HG03565 (cell line): ENCODE measurements at regions not wholly inside any gene's neighbourhood (a gene's known extent, or its start where the extent isn't known, plus 50 kb on each side); places are given as distances from the start of the nearest gene placed in this dataset.

Experiments
- ATAC-seq: cut with Tn5 transposase; IDR thresholded peaks from one replicate; pipeline ENCODE4 v1.9.1; 2021; ENCODE audit warnings: mild to moderate bottlenecking, moderate library complexity; ENCODE audit not compliant: unreplicated experiment

DNA sequence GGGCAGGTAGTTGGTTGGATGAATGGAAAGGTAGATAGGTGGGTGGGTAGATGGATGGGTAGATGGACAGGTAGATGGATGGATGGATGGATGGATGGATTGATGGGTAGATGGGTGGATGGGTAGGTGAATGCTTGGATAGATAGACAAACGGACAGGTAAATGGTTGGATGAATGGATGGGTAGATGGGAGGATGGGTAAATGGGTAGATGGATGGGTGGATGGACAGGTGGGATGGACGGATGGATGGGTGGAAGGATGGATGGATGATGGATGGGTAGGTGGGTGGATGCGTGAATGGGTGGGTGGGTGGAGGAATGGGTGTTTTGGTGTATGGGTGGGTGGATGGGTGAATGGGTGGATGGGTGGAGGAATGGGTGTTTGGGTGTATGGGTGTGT lies 50.1 kb upstream of the ASAP2 start:
- ATAC-seq: no peak

GRCh38 chr2:9154061-9154460 lies 52.6 kb upstream of the ASAP2 start:
- no peak for ATAC-seq

- no peak for ATAC-seq
Observed at GRCh38 chr2:9153643-9153980, 53.0 kb upstream of the ASAP2 start.

DNA sequence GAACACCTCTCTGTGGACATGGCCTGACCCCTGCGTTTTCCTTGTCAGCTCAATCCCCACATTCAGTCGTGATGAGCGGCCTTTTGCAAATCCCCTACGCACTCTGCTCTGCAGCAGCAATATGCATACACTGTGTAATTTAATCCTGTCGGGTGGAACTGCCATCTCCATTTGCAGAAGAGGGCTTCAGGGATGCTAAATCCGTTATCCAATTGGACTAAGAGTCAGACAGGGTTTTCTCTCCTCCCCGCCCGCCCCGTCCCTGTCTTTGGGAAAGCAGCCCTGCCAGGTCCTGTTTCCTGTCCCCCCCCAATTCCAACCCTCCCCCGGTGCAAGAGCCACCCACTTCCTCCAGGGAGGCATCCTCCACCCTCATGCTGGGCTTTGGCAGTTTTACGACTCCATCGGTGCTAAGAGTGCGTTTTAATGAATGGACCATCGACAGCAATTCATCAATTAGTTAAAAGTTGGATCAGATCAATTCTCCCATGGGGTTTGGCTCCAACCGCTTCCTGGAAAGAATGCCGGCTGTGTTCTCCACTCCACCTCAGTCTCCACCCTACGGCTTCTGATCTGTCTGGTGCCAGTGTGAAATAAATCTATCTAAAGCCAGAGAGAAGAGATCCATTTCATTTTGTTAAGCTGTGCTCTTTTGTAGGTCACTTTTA lies 53.5 kb upstream of the ASAP2 start:
- ATAC-seq: no peak

GRCh38 chr2:9150906-9151305 lies 55.7 kb upstream of the ASAP2 start:
- ATAC-seq: no peak

DNA sequence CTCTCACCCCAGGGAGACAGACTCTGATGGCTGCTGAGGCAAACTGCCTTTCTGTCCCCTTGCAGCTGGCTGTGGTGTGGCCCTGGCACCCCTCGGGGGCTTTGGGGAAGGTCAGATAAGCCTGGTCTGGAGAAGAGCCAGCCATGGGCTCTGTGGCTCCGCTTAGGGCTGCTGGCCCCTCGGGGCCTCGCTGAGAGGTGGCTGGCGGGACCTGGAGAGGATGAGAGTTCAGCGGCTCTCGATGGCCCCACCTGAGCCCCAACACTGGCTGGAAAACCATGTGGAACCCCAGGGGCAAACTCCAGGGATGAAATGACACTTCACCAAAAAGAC lies 56.1 kb upstream of the ASAP2 start:
- no peak for ATAC-seq

DNA sequence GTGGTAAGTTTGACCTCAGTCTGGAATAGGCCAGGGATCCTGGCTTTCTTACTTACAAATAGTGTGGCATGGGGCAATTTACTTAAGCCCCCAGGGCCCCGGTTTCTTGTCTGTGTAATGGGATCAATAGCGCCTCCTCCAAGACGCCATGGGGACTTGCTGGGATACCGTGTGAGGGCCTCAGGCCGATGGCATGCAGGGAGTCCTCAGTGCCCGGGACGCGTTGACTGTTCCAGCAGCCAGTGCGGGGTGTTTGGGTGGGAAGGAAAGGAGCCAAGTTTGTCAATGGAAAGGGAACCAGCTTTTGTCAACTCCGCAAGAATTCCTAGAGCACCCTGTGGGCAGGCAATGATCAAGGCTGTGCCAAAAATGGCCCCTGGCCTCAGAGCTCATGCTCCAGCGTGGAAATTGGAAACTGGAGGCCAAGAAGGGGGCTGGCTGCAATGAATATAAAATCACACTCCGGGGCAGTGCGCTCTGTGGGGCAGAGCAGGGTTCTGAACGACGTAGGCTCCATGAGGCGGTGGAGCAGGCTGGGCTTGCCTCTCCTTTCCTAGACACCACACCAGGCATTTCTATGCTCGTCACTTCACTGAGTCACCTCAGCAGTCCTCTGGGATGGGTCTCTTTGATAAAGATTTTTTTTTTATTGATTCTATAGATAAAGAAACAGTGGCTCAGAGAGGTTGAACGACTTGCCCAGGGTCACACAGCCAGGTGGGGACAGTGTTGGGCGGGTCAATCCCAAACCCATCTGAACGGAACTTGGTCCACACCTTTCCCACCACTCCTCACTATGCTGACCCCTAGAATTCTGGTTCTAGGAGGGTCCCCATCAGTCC lies 56.7 kb upstream of the ASAP2 start:
- ATAC-seq: no peak

DNA sequence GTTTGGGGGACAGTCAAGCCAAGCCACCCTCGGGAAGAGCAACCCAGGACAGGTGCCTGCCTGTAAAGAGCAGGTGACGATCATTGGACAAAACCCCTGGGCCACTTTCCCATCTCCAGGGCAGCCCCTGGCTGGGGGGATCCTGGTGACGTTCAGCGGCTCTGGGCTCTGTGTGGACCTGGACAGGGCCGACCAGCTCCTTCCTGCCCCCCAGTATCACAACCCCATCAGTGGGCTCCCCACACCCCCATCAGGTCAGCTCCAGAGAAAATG lies 57.3 kb upstream of the ASAP2 start:
- no peak for ATAC-seq

GRCh38 chr2:9146646-9147045 lies 60.0 kb upstream of the ASAP2 start:
- no peak for ATAC-seq

DNA sequence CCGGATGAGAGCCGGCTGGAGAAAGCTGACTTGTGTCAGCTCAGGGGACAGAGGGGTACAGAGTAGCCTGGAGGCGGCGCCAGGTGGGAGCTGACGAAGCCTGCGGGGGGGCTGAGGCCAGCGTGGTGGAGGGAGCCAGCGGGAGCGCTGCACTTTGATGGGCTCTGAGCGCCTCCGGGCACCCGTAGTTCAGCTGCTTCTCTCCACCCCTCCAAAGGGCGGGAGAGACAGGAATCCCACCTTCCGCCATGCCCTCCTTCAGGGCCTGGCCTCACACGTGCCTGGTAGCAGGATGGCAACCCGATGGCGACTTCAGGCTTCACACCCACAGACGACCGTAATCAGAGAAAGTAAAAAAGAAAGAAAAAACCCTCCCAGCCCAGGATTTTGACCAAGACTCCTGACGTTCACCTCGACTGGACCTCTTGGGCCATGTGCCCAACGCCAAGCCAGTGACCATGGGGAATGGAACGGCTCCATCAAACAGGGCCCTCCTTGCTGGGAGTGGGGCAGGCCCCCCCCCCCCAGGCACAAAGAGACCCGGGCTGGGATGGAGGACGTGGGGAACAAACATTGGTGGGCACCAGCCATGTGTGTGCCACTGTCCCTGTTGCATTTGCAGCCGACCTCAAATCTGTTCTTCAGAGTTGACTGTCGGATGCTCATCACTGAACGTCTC lies 60.7 kb upstream of the ASAP2 start:
- no peak for ATAC-seq

DNA sequence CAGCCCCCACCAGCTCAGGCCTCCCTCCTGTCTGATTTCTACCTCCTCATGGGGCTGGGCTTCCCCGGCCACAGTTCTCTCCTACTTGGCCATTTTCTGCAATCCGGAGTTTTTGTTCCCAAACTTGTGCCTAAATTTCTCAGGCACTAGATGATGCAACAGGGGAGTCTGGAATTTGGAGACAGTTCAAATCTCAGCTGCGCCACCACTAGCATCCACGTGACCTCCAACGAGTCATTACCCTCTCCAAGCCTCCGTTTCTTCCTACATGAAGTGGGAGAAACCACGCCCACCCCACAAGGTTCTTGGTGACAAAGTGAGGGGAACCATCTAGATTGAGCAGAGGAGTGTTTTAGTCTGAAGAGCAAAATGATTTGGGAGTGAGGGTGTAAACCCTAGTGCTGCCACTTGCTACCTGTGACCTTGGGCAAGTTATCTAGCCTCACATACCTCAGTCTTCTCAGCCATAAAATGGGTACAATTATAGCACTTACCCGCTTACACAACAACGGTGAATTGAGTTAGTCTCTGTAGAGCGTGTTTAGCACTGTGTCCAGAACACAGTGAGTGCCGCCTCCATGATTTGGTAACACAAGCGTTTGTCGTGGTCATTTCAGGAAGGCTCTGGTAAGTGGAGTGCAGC lies 61.4 kb upstream of the ASAP2 start:
- no peak for ATAC-seq

- ATAC-seq: no peak
Observed at GRCh38 chr2:9144617-9145016, 62.0 kb upstream of the ASAP2 start.

GRCh38 chr2:9144046-9144445 lies 62.6 kb upstream of the ASAP2 start:
- no peak for ATAC-seq

DNA sequence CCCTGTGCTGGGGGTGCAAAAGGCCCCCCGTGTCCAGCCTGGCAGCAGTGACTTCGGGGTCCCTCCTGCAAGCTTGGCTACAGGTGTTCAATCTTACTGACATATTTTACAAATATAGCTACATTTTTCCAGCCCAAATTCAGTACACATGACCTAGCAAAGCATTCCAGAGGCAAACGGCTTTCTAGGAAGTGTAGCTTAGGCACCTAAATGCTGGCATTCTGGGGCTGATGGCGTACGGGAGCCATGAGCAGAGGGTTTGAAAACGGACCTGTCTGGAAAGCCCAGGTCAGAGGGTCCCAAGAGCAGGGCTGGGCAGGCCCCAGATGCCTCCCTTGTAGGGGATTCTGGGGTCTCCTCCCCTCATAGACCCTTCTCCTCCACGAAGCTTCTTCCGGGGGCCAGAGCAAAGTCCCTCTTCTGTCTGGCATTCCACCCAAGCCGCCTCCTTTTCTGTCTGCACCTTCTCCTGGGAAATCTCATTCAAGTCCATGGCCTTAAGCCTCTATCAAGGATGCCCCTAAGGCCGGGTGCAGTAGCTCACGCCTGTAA lies 63.3 kb upstream of the ASAP2 start:
- no peak for ATAC-seq

DNA sequence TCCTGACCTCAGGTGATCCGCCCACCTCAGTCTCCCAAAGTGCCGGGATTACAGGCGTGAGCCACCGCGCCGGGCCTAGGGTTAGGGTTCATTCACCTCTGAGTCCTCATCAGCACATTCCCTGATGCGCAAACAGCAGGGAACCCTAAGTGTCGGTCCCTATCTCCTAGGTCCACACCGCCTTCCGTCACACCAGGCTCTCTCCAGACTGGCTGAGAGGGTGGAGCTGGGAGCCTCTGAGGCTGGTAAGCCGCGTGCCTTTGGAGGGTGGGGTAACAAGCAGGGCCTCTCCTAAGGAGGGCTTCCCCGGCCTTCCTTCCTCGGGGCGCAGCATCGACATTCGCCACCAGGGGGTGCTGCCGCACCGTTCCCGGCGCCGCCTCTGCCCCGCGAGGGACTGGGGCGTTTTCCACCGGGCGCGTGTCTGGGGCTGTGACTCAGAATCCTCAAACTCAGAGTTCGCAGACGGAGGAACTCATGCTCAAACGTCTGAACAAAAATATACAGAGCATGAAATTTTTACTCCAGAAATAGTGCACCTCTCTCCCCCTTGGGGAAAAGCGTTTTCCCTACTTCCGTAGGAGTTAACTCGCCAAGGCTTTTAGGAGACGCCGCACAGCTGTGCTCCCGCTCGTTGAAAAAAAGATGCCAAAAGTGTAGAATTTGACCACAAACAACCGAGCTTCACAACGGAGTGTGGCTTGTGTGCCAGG lies 63.9 kb upstream of the ASAP2 start:
- ATAC-seq: peak; percentile 78

DNA sequence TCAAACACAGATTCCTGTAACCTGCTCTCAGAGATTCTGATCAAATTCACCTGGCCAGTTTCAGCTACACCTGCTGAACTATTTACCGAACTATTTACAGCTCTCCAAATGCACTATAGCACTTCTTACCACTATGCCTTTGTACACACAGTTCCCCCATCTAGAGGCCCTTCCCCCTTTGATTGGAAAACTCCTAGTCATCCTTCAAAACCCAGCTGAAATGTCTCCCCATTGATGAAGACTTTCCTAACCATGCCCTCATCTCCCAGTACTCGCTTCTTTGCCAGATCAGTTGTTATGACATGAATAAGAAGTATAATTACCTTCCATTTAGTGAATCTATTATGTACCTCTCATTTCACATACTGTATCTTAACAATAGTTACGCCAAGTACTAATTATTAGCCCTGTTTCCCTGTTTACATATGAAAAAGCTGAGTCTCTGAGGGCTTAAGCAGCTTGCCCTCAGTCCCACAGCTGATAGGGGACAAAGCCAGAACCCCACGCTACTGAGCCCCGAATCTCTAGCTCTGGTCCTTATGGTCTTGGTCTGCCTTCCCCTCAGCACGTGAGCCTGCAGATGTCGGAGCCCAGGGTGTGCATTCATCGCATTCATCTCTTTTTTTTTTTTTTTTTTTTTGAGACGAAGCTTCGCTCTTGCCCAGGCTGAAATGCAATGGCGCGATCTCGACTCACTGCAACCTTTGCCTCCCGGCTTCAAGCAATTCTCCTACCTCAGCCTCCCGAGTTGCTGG lies 64.7 kb upstream of the ASAP2 start:
- no peak for ATAC-seq

DNA sequence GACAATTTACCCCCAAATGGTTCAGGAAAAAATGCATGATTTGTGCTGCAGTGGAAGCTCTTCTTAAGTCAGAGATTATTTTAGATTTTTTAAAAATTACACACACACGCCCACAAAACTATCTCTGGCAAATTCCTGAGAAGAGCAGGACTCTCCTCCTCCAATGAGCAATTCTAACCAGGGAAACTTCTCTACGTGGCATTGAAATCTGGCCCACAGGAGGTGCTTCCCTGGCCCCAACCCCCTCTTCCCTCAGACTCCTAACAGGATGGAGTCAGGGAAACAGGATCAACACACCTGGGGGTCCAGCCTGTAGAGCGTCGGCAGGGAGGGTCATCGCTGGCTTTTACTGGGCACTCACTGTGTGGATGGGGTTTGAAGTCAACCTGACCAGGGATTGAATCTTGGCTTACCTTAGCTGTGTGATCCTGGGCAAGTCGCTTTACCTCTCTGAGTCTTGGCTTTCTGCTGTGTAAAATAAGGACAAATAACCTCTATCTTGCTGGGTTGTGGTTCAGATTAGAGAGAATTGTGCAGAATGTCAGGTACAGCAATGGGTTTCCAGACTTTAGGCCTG lies 65.4 kb upstream of the ASAP2 start:
- ATAC-seq: no peak

DNA sequence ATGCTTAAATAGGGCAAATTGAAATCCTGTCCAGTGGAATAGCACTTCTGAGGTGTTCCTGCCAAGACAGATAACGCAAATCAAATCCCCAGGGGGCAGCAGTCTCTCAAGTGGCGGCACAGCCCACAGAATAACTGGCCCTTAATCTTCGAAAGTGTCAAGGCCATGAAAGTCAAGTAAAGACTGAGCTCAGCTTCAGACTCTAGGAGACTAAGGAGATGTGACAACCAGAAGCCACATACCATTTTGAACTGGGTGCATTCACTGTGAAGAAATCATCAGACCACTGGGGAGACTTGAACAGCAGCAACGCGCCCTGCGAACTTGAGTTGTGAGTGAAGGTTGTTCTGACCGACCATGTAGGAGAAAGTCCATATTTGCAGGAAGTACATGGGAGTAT lies 66.0 kb upstream of the ASAP2 start:
- no peak for ATAC-seq

- ATAC-seq: peak; percentile 50
Observed at GRCh38 chr2:9139491-9140443, 66.8 kb upstream of the ASAP2 start.
